T-helper 22 cell (primary cell): ENCODE measurements at regions not wholly inside any gene's neighbourhood (a gene's known extent, or its start where the extent isn't known, plus 50 kb on each side); places are given as distances from the start of the nearest gene placed in this dataset.
"Not testable (repeated sequence)": the region's sequence is repeated elsewhere in the genome, so short reads cannot be mapped to it uniquely, and the experiment has no call there.

Source experiments
- DNase-seq: peaks from one replicate; pipeline ENCODE4 v3.0.0-alpha.2; 2020; ENCODE audit warnings: low read depth

DNA sequence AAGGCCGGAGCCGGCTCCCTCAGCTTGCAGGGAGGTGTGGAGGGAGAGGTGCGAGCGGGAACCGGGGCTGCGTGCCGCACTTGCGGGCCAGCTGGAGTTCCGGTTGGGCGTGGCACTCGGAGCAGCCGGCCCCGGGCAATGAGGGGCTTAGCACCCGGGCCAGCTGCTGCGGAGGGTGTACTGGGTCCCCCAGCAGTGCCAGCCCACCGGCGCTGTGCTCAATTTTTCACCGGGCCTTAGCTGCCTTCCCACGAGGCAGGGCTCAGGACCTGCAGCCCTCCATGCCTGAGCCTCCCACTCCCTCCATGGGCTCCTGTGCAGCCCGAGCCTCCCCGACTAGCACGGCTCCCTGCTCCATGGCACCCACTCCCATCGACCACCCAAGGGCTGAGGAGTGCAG is 62.2 kb upstream of the ANKRD55 start:
- not testable (repeated sequence) for DNase-seq

DNA sequence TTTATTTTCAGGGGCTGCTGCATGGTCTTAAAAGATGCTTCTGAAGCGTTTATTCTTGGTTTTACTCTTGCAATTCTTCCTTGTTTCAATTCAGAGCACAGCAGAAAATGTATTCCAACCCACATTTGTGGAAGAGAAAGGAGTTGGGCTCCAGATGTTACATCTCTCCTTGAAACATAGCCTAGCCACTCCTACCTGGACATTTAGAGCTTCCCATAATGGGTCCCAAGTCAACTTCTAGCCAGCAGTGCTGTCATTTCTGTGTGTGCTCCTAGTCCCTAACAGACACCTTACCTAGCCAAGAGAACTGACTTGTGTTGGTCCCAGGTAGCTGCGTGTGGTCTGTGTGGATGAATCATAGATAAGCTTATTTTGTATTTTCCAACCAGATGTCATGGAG is 61.2 kb upstream of the ANKRD55 start:
- no peak for DNase-seq

GRCh38 chr5:56292874-56293273 is 59.7 kb upstream of the ANKRD55 start:
- DNase-seq = not testable (repeated sequence)

DNA sequence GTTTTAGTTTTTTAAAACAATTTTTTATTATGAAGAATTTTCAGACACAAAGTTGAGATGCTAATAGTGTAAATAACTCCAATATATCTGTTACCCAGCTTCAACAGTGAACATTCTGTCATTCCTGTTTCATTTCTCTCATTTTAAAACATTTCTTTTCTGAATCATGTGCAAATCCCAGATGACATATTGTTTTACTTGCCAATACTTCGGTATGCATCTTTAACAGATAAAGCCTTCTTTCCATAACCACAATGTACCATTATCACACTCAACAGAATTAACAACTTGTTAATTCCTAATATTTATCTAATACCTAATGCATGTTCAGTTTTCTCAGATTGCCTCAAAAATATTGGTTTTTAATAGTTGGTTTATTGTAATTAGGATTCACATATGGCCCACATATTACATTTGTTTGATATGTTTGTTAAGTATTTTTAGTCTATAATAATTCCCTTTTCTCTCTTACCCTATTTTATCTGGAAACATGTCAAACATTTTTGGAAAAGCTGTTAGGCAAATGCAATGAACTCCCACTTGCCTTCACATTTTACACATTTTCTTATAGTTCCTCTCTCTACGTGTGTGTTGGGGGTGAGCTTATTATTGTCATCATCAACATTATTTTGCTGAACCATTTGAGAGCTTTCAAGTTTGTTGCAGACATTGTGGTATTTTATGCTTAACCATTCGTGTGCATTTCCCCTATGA is 58.7 kb upstream of the ANKRD55 start:
- no peak for DNase-seq

DNA sequence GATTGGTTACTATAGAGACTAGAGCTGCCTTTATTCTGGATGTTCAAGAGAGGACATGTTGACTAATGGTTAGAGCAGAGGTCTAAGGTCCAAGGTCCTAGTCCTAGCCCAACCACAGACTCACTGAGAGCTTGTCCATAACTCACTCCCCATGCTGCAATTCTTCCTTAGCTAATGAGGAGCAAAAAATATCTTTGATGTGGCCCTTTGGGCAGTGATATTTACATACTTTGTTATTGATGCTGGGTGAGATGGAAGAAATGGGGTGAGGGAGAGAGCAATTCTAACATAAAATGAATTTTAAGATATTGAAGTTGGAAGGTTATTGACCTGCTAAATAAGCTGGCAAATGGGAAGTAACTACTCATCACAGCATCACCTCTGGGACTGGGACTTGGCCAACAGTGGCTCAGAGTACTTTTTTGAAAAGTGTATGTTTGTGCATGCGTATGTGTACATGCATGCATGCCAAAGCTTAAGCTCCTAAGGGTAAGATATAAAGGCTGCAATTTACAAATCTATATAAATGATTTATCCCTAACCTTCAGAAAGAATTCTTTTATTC is 58.0 kb upstream of the ANKRD55 start:
- no peak for DNase-seq

GRCh38 chr5:56290378-56291078 is 57.4 kb upstream of the ANKRD55 start:
- no peak for DNase-seq

GRCh38 chr5:56289602-56289987 is 56.5 kb upstream of the ANKRD55 start:
- DNase-seq = no peak

DNA sequence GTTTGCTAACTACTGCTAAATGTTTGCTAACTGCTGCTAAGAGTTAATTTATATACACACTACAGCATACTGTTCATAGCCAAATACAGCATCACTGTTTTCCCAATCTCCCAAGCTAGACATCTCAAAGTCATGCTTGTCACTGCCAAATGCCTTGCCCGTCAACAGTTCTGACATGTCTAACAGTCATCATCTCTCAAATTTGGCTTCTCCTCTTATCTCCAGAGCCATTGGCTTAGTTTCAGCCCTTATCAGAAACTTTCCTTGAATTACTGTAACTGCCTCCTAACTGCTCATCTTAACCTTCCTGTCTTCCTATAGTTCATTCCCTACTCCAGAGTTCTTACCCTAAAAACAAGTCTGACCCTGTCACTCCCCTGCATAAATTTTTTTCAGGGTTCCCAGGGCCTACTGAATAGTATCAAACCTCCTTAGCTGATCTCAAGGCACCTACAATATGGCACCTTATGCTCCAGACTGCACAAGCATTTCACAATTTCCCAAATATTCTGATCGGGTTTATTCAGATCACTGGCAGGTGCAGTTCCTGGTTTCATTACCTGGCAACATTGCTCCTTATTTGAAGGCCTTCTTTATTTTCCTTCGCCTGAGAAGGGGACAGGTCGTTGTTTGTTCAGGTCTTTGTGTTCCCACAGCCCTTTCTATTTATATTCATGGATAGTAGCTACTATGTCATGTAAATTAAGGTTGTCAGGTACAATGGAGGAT is 55.9 kb upstream of the ANKRD55 start:
- no peak for DNase-seq

DNA sequence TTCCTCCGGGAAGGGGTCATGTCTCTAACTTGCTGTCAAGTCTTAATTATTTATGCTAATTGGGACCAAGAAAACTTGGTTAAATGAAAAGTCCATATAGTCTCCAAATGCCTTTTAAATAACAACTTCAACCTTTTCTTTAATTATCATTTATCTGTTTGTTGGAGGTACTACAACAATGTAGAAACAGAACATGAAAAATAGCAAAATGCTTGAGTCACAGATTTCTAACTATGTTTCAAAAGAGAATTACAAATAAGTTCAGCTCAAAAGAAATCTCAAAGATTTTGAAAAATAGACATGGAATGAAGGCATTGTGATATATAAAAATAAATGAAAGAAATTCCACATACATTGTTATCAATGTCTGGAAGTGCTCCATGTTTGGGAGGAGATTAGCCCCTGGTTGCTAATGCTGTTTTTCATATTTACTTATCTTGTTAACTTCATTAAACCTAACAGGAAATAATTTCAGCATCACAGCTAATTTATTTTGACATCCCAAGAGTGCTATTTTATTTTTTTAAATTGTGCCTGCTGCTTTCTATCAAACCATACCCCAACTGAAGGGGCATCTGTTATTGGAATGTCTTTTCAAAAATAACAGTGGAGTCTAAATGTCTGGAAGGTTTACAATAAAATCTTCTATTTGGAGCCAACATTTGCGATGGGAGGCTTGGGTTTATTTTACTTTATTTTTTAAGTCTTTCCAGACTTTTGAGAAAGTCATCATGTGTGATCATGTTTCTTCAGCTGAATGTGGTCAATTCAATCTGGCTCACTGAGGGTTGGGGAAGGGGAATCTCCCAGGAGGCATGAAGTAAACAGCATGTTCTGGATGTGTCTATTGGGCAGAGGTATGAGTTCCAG is 53.1 kb upstream of the ANKRD55 start:
- no peak for DNase-seq

DNA sequence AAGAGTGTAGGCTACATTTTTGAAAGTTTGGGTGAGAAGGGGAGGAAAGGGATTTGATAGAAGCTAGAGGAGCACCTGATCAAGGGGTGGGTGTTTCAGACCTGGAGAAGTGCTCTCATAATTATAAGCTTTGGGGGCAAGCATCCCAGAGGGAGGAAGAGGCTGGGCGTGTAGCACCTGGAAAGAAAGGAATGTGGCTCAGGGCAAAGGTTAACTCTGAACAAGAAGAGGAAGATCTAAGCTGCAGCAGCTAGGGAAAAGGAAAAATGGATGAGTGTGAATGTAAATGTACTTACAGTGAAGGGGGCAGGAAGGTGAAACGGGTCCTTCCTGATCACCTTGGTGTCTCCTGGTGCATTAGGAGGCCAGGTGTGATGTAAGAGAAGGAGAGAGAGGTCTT is 49.8 kb upstream of the ANKRD55 start:
- DNase-seq = no peak
